ENCODE measurements at regions not wholly inside any gene's neighbourhood (a gene's known extent, or its start where the extent isn't known, plus 50 kb on each side); places are given as distances from the start of the nearest gene placed in this dataset.
A peak's percentile ranks its signal among the peaks of the same experiment; 100 is the strongest.
"Not testable (repeated sequence)": the region's sequence is repeated elsewhere in the genome, so short reads cannot be mapped to it uniquely, and the experiment has no call there.

- no peak for TF ChIP-seq POLR2A (IDR thresholded peaks at IDR 0.05; ENCODE audit: low read length)
- TF ChIP-seq GATA1 (IDR thresholded peaks at IDR 0.05; ENCODE audit: low read depth, low read length) = no peak
Observed at GRCh38 chr2:142716463-142717242, 160.8 kb upstream of the KYNU start.

GRCh38 chr2:142714600-142714999, 162.9 kb upstream of the KYNU start:
- DNase-seq = no peak
- TF ChIP-seq POLR2A (IDR thresholded peaks at IDR 0.05; ENCODE audit: low read length) = no peak

More at GRCh38 chr2:142716463-142717242, 160.8 kb upstream of the KYNU start:
- DNase-seq = no peak

GRCh38 chr2:142710336-142710735, 167.1 kb upstream of the KYNU start:
- DNase-seq = no peak
- TF ChIP-seq GATA1 (IDR thresholded peaks at IDR 0.05; ENCODE audit: low read depth, low read length) (no peak), POLR2A (IDR thresholded peaks at IDR 0.05; ENCODE audit: low read length) (no peak)

- no peak for DNase-seq
- no peak for TF ChIP-seq GATA1 (IDR thresholded peaks at IDR 0.05; ENCODE audit: low read depth, low read length)
- TF ChIP-seq POLR2A (IDR thresholded peaks at IDR 0.05; ENCODE audit: low read length) = no peak
Observed at GRCh38 chr2:142707318-142707717, 170.1 kb upstream of the KYNU start.

- DNase-seq = not testable (repeated sequence)
Observed at GRCh38 chr2:142702397-142702796, 175.1 kb upstream of the KYNU start.

- DNase-seq = peak; percentile 42 to 85
- peak; percentile 33 for TF ChIP-seq POLR2A (IDR thresholded peaks at IDR 0.05; ENCODE audit: low read length)
Observed at GRCh38 chr2:142695350-142696257, 181.9 kb upstream of the KYNU start.

GRCh38 chr2:142694282-142694681, 183.2 kb upstream of the KYNU start:
- no peak for DNase-seq
- no peak for TF ChIP-seq GATA1 (IDR thresholded peaks at IDR 0.05; ENCODE audit: low read depth, low read length)
- no peak for TF ChIP-seq POLR2A (IDR thresholded peaks at IDR 0.05; ENCODE audit: low read length)

GRCh38 chr2:142693171-142693950, 184.1 kb upstream of the KYNU start:
- peak in 1 of 2 experiments; percentile 18 for DNase-seq
- TF ChIP-seq GATA1 (IDR thresholded peaks at IDR 0.05; ENCODE audit: low read depth, low read length) (no peak), POLR2A (IDR thresholded peaks at IDR 0.05; ENCODE audit: low read length) (no peak)

- TF ChIP-seq POLR2A (IDR thresholded peaks at IDR 0.05; ENCODE audit: low read length) (no peak), GATA1 (IDR thresholded peaks at IDR 0.05; ENCODE audit: low read depth, low read length) (no peak)
- DNase-seq = no peak
Observed at GRCh38 chr2:142688856-142689605, 188.4 kb upstream of the KYNU start.

- no peak for DNase-seq
Observed at GRCh38 chr2:142687509-142687908, 190.0 kb upstream of the KYNU start.

GRCh38 chr2:142687075-142687474, 190.4 kb upstream of the KYNU start:
- TF ChIP-seq GATA1 (IDR thresholded peaks at IDR 0.05; ENCODE audit: low read depth, low read length) = no peak
- TF ChIP-seq POLR2A (IDR thresholded peaks at IDR 0.05; ENCODE audit: low read length) = no peak
- no peak for DNase-seq

More at GRCh38 chr2:142687509-142687908, 190.0 kb upstream of the KYNU start:
- no peak for TF ChIP-seq POLR2A (IDR thresholded peaks at IDR 0.05; ENCODE audit: low read length)
- TF ChIP-seq GATA1 (IDR thresholded peaks at IDR 0.05; ENCODE audit: low read depth, low read length) = no peak

GRCh38 chr2:142684667-142685066, 192.8 kb upstream of the KYNU start:
- no peak for TF ChIP-seq POLR2A (IDR thresholded peaks at IDR 0.05; ENCODE audit: low read length)
- TF ChIP-seq GATA1 (IDR thresholded peaks at IDR 0.05; ENCODE audit: low read depth, low read length) = no peak

GRCh38 chr2:142682528-142682927, 194.9 kb upstream of the KYNU start:
- DNase-seq = peak; percentile 2 to 18
- TF ChIP-seq GATA1 (IDR thresholded peaks at IDR 0.05; ENCODE audit: low read depth, low read length) (no peak), POLR2A (IDR thresholded peaks at IDR 0.05; ENCODE audit: low read length) (no peak)

More at GRCh38 chr2:142684667-142685066, 192.8 kb upstream of the KYNU start:
- DNase-seq = no peak
